HepG2 (cell line): ENCODE measurements at regions not wholly inside any gene's neighbourhood (a gene's known extent, or its start where the extent isn't known, plus 50 kb on each side); places are given as distances from the start of the nearest gene placed in this dataset.

Experiments
- ATAC-seq: fragments of 200-7000 bp; cut with Tn5 transposase; 3 replicates; pipeline ENCODE4 v1.9.1; 2020; ENCODE audit warnings: mild to moderate bottlenecking, moderate library complexity
- BruUV-seq: library from RNA; stranded (reverse); fragments of 400-500 nt; replicated peaks from 2 replicates; lab custom pipeline; 2021; lab: Mats Ljungman, UMichigan
- CTCF ChIA-PET: fragments of 300-600 bp; formaldehyde crosslinking; extraction: SDS; loops from one replicate; lab custom pipeline; 2021; ENCODE audit warnings: low total read pairs, inconsistent platforms, low intra/inter-chr PET ratio; lab: Yijun Ruan, JAX
- POLR2A ChIA-PET: fragments of 350-600 bp; sonication (Branson Sonifier 250); formaldehyde crosslinking; loops from one replicate; lab custom pipeline; 2020; ENCODE audit warnings: antibody characterized with exemption, inconsistent platforms; lab: Yijun Ruan, JAX
- DNase-seq: peaks from one replicate; pipeline ENCODE4 v3.0.0-alpha.2; 2015; ENCODE audit warnings: low spot score
- FAIRE-seq: peaks from 3 replicates; lab custom pipeline; 2011; peaks lifted over from hg19 to GRCh38; lab: Jason Lieb, UNC
- H2AFZ ChIP-seq: one replicate; pipeline ENCODE4 v1.6.1; 2011; ENCODE audit warnings: low read length, inconsistent platforms
- H3K27ac ChIP-seq: fragments of 300-600 bp; 3 replicates; pipeline ENCODE4 v1.8.0; 2011; ENCODE audit warnings: mixed run types, mild to moderate bottlenecking, mixed read lengths, low read length, inconsistent platforms; ENCODE audit not compliant: insufficient read depth; ENCODE audit errors: extremely low read length
- H3K27me3 ChIP-seq, 2 experiments: fragments of 200-600 bp in 1 of 2; 2 replicates in 1 of 2; 3 replicates in 1 of 2; pipeline versions ENCODE4 v1.6.0 to v1.8.0; 2011; ENCODE audit warnings: low read length in 2 of 2, mild to moderate bottlenecking in 2 of 2, moderate library complexity in 2 of 2, inconsistent platforms in 1 of 2; ENCODE audit not compliant: insufficient read depth in 2 of 2, control insufficient read depth in 1 of 2
- H3K36me3 ChIP-seq, 2 experiments: fragments of 200-600 bp in 1 of 2; replicated peaks in 1 of 2; 2 replicates in 1 of 2; 3 replicates in 1 of 2; pipeline versions ENCODE4 v1.5.1 to v1.8.0; 2011; ENCODE audit warnings: low read length in 2 of 2, inconsistent platforms in 1 of 2; ENCODE audit not compliant: insufficient read depth in 2 of 2, control insufficient read depth in 1 of 2
- H3K4me1 ChIP-seq: 2 replicates; pipeline ENCODE4 v1.5.1; 2012; ENCODE audit warnings: low read length, inconsistent platforms; ENCODE audit not compliant: insufficient read depth
- H3K4me2 ChIP-seq: 2 replicates; pipeline ENCODE4 v1.6.0; 2011; ENCODE audit warnings: low read depth, low read length, inconsistent platforms
- H3K4me3 ChIP-seq, 3 experiments: fragments of 200-600 bp in 1 of 3; sonication (generic), shearing (Covaris generic) in 1 of 3; replicated peaks in 1 of 3; 2 replicates each; pipeline ENCODE4 v1.5.1; 2011 to 2016; ENCODE audit warnings: low read length in 3 of 3, inconsistent platforms in 2 of 3, low read depth in 2 of 3, mild to moderate bottlenecking in 2 of 3, control low read depth in 1 of 3, mixed read lengths in 1 of 3; ENCODE audit not compliant: insufficient read depth in 1 of 3
- H3K79me2 ChIP-seq: one replicate; pipeline ENCODE4 v1.6.1; 2011; ENCODE audit warnings: low read length, inconsistent platforms; ENCODE audit not compliant: insufficient read depth
- H3K9ac ChIP-seq: 2 replicates; pipeline ENCODE4 v1.6.0; 2011; ENCODE audit warnings: mild to moderate bottlenecking, low read depth, low read length, inconsistent platforms; ENCODE audit not compliant: insufficient read depth
- H3K9me3 ChIP-seq: 2 replicates; pipeline ENCODE4 v1.5.1; 2012; ENCODE audit warnings: mild to moderate bottlenecking, low read length
- H4K20me1 ChIP-seq: 2 replicates; pipeline ENCODE4 v1.6.0; 2011; ENCODE audit warnings: inconsistent platforms, mild to moderate bottlenecking, low read length, moderate library complexity; ENCODE audit not compliant: insufficient read depth
- CHD4 ChIP-seq: fragments of 200-600 bp; sonication (generic); IDR thresholded peaks from 2 replicates; pipeline ENCODE4 v1.7.0; 2017; ENCODE audit warnings: mild to moderate bottlenecking, low read length, borderline replicate concordance
- HHEX ChIP-seq: IDR thresholded peaks from 2 replicates; pipeline ENCODE4 v1.6.1; 2016; ENCODE audit warnings: control low read depth
- HOXA5 ChIP-seq: sonication (generic); formaldehyde crosslinking; IDR thresholded peaks from 2 replicates; pipeline ENCODE4 v1.4.0; 2020; ENCODE audit warnings: missing genetic modification reagents
- SRSF9 ChIP-seq: fragments of 200-400 bp; formaldehyde crosslinking; IDR thresholded peaks from 2 replicates; pipeline ENCODE4 v1.6.1; 2018; ENCODE audit warnings: borderline replicate concordance, mild to moderate bottlenecking, low read depth, low read length; ENCODE audit not compliant: insufficient read depth, poor library complexity, severe bottlenecking
- ZFP1 ChIP-seq: IDR thresholded peaks from 2 replicates; pipeline ENCODE4 v1.6.1; 2016
- ZNF12 ChIP-seq: sonication (generic); formaldehyde crosslinking; IDR thresholded peaks from 2 replicates; pipeline ENCODE4 v1.5.0; 2020; ENCODE audit warnings: missing genetic modification reagents
- ZNF350 ChIP-seq: sonication (generic); formaldehyde crosslinking; IDR thresholded peaks from 2 replicates; pipeline ENCODE4 v1.4.0; 2020; ENCODE audit warnings: mild to moderate bottlenecking, low read depth, missing genetic modification reagents, borderline replicate concordance
- WGBS: methylation state at CpG from one replicate; pipeline ENCODE4 v1.1.6; 2017; ENCODE audit warnings: low lambda C conversion rate; 5-methylcytosine and 5-hydroxymethylcytosine counted together
- in situ Hi-C: cut with HindIII; loops from 2 replicates; pipeline ENCODE4 v1.10.0; 2017; ENCODE audit warnings: low pct_unique_long_range_greater_than_20kb; ENCODE audit not compliant: extremely low pct_ligation_motif_present
- intact Hi-C: fragments of 100-400 bp; cut with micrococcal nuclease; formaldehyde crosslinking; loops from one replicate; pipeline ENCODE4 v1.10.0; 2022; ENCODE audit not compliant: unreplicated experiment
- TF ChIP-seq, protein P1 (sequence below): IDR thresholded peaks from 2 replicates; pipeline ENCODE4 v1.6.1; 2012; ENCODE audit warnings: low read length, improper control_type of control experiment

- WGBS = 31% methylated on average over 2 of the region's 2 CpGs
- no peaks in the 10 kb centered on the region for H3K9me3 ChIP-seq
- peaks cover 0 to 65% of the 10 kb centered on the region in 2 experiments; a peak in 4 of 5 replicates for H3K27me3 ChIP-seq
- POLR2A ChIA-PET = interaction anchor here (2.5 kb wide), 1 partner anchor 11 kb away, joined by 7 read pairs; no protein-coding TSS in a partner anchor
- BruUV-seq = no TSS peak
- H3K9ac ChIP-seq = no peak overlapping the region
- peaks cover 6% of the 10 kb centered on the region for H3K4me1 ChIP-seq
- FAIRE-seq = no peak
- TF ChIP-seq HOXA5 (CRISPR knock-in tag) = no peak
- TF ChIP-seq, protein P1, sequence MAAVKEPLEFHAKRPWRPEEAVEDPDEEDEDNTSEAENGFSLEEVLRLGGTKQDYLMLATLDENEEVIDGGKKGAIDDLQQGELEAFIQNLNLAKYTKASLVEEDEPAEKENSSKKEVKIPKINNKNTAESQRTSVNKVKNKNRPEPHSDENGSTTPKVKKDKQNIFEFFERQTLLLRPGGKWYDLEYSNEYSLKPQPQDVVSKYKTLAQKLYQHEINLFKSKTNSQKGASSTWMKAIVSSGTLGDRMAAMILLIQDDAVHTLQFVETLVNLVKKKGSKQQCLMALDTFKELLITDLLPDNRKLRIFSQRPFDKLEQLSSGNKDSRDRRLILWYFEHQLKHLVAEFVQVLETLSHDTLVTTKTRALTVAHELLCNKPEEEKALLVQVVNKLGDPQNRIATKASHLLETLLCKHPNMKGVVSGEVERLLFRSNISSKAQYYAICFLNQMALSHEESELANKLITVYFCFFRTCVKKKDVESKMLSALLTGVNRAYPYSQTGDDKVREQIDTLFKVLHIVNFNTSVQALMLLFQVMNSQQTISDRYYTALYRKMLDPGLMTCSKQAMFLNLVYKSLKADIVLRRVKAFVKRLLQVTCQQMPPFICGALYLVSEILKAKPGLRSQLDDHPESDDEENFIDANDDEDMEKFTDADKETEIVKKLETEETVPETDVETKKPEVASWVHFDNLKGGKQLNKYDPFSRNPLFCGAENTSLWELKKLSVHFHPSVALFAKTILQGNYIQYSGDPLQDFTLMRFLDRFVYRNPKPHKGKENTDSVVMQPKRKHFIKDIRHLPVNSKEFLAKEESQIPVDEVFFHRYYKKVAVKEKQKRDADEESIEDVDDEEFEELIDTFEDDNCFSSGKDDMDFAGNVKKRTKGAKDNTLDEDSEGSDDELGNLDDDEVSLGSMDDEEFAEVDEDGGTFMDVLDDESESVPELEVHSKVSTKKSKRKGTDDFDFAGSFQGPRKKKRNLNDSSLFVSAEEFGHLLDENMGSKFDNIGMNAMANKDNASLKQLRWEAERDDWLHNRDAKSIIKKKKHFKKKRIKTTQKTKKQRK = no peak
- TF ChIP-seq SRSF9 = no peak
- TF ChIP-seq ZFP1 = no peak
- no peak for TF ChIP-seq HHEX (CRISPR knock-in tag)
- TF ChIP-seq ZNF12 (CRISPR knock-in tag) = peak; percentile 98
- no peak for TF ChIP-seq ZNF350 (CRISPR knock-in tag)
- no peak for TF ChIP-seq CHD4
- no peak overlapping the region for H3K4me3 ChIP-seq
- no peak overlapping the region for H3K27ac ChIP-seq
- H3K4me2 ChIP-seq = no peak overlapping the region
- H3K36me3 ChIP-seq = no peaks in the 10 kb centered on the region
- H4K20me1 ChIP-seq = no peaks in the 10 kb centered on the region
- no peak for DNase-seq
- no peak overlapping the region for H2AFZ ChIP-seq
- intact Hi-C loops (no loop called here), in situ Hi-C loops (no loop called here)
- H3K79me2 ChIP-seq = no peaks in the 10 kb centered on the region
- ATAC-seq = no peak
- CTCF ChIA-PET = no interaction called here
These were observed 275.4 kb upstream of the SIX2 start for GRCh38 chr2:45284621-45284995.
